Hindlimb muscle (tissue), 1 donor: ENCODE measurements at regions not wholly inside any gene's neighbourhood (a gene's known extent, or its start where the extent isn't known, plus 50 kb on each side); places are given as distances from the start of the nearest gene placed in this dataset.

Experiments
- DNase-seq: peaks from one replicate; pipeline ENCODE4 v3.0.0-alpha.2; 2013

GRCh38 chr9:8186560-8186959, 387.0 kb upstream of the DMAC1 start:
- DNase-seq, result no peak

- no peak for DNase-seq
These were observed 384.0 kb upstream of the DMAC1 start for GRCh38 chr9:8183618-8184017.

- no peak for DNase-seq
These were observed 379.9 kb upstream of the DMAC1 start for GRCh38 chr9:8179381-8180053.

GRCh38 chr9:8172000-8172399, 372.4 kb upstream of the DMAC1 start:
- DNase-seq, result no peak

- DNase-seq, result no peak
These were observed 369.4 kb upstream of the DMAC1 start for GRCh38 chr9:8168916-8169438.

GRCh38 chr9:8160787-8161186, 361.2 kb upstream of the DMAC1 start:
- no peak for DNase-seq

- DNase-seq, result no peak
These were observed 359.0 kb upstream of the DMAC1 start for GRCh38 chr9:8158574-8158973.

GRCh38 chr9:8157683-8158324, 358.2 kb upstream of the DMAC1 start:
- no peak for DNase-seq

GRCh38 chr9:8156346-8156745, 356.8 kb upstream of the DMAC1 start:
- no peak for DNase-seq

GRCh38 chr9:8155706-8156105, 356.1 kb upstream of the DMAC1 start:
- DNase-seq, result no peak

- no peak for DNase-seq
These were observed 344.1 kb upstream of the DMAC1 start for GRCh38 chr9:8143677-8144076.

GRCh38 chr9:8140557-8140956, 341.0 kb upstream of the DMAC1 start:
- no peak for DNase-seq

- DNase-seq, result no peak
These were observed 340.2 kb upstream of the DMAC1 start for GRCh38 chr9:8139756-8140155.

GRCh38 chr9:8136477-8136876, 336.9 kb upstream of the DMAC1 start:
- DNase-seq, result no peak

- no peak for DNase-seq
These were observed 335.1 kb upstream of the DMAC1 start for GRCh38 chr9:8134635-8135034.

GRCh38 chr9:8133606-8134005, 334.0 kb upstream of the DMAC1 start:
- no peak for DNase-seq

- DNase-seq, result no peak
These were observed 316.0 kb upstream of the DMAC1 start for GRCh38 chr9:8115570-8115969.

GRCh38 chr9:8114826-8115225, 315.2 kb upstream of the DMAC1 start:
- no peak for DNase-seq

- DNase-seq, result no peak
These were observed 306.8 kb upstream of the DMAC1 start for GRCh38 chr9:8106362-8106761.

GRCh38 chr9:8101607-8102006, 302.0 kb upstream of the DMAC1 start:
- DNase-seq, result no peak

GRCh38 chr9:8096091-8096490, 296.5 kb upstream of the DMAC1 start:
- DNase-seq, result no peak

GRCh38 chr9:8095672-8096086, 296.1 kb upstream of the DMAC1 start:
- DNase-seq, result no peak

- DNase-seq, result no peak
These were observed 288.9 kb upstream of the DMAC1 start for GRCh38 chr9:8088477-8088876.

- DNase-seq, result no peak
These were observed 286.4 kb upstream of the DMAC1 start for GRCh38 chr9:8085986-8086385.
